Naive thymus-derived CD8-positive, alpha-beta T cell (primary cell): ENCODE measurements at regions not wholly inside any gene's neighbourhood (a gene's known extent, or its start where the extent isn't known, plus 50 kb on each side); places are given as distances from the start of the nearest gene placed in this dataset.

Experiments
- ATAC-seq, 2 donors: fragments of 150-1000 bp; cut with Tn5 transposase in 1 of 2; sonication (Bioruptor Pico), chemical (Tn5 transposase) in 1 of 2; 1 replicate in 1 of 2; 2 replicates in 1 of 2; pipeline ENCODE4 v1.10.0; 2021; ENCODE audit warnings: mild to moderate bottlenecking in 2 of 2, moderate library complexity in 2 of 2
- POLR2A ChIA-PET: fragments of 350-600 bp; sonication (Branson Sonifier 250); formaldehyde crosslinking; loops from one replicate; lab custom pipeline; 2021; ENCODE audit warnings: antibody characterized with exemption; lab: Charles Lee
- DNase-seq, 10 donors: peaks; one replicate each; pipeline versions ENCODE4 v3.0.0 to v3.0.0-alpha.2; 2020 to 2022
- H3K27ac Mint-ChIP-seq, 10 donors: one replicate each; pipeline ENCODE4 v1.8.0; 2020 to 2022; ENCODE audit warnings: mild to moderate bottlenecking in 10 of 10, mixed read lengths in 10 of 10, moderate library complexity in 4 of 10, inconsistent platforms in 1 of 10
- H3K27me3 Mint-ChIP-seq, 5 donors: one replicate each; pipeline ENCODE4 v1.8.0; 2021 to 2022; ENCODE audit warnings: mixed read lengths in 5 of 5
- H3K36me3 Mint-ChIP-seq, 3 donors: one replicate each; pipeline ENCODE4 v1.8.0; 2020 to 2022; ENCODE audit warnings: mixed read lengths in 3 of 3, mild to moderate bottlenecking in 2 of 3, inconsistent platforms in 1 of 3
- H3K4me1 Mint-ChIP-seq, 4 donors: one replicate each; pipeline ENCODE4 v1.8.0; 2021 to 2022; ENCODE audit warnings: mixed read lengths in 4 of 4
- H3K4me3 Mint-ChIP-seq, 10 donors: one replicate each; pipeline ENCODE4 v1.8.0; 2020 to 2022; ENCODE audit warnings: mild to moderate bottlenecking in 10 of 10, mixed read lengths in 10 of 10, moderate library complexity in 6 of 10, inconsistent platforms in 1 of 10
- H3K9me3 Mint-ChIP-seq, 9 donors: one replicate each; pipeline ENCODE4 v1.8.0; 2020 to 2022; ENCODE audit warnings: mixed read lengths in 9 of 9, mild to moderate bottlenecking in 3 of 9, inconsistent platforms in 1 of 9, moderate library complexity in 1 of 9

- H3K9me3 Mint-ChIP-seq: no peaks in the 10 kb centered on the region
Observed at GRCh38 chr19:34305221-34306083, 51.1 kb downstream of the GARRE1 start.

GRCh38 chr19:34306213-34306661, 51.9 kb downstream of the GARRE1 start:
- peaks cover 0 to 47% (median 14%) of the 10 kb centered on the region in 3 donors for H3K36me3 Mint-ChIP-seq
- ATAC-seq: no peak
- H3K4me1 Mint-ChIP-seq: peaks cover 27 to 61% (median 42%) of the 10 kb centered on the region in 4 donors
- H3K4me3 Mint-ChIP-seq: no peak overlapping the region
- no peaks in the 10 kb centered on the region for H3K9me3 Mint-ChIP-seq
- H3K27ac Mint-ChIP-seq: peak overlapping the region in 9 of 10 donors; percentile 68 to 96 (median 88)
- no peaks in the 10 kb centered on the region for H3K27me3 Mint-ChIP-seq
- DNase-seq: no peak
- POLR2A ChIA-PET: interaction anchor here (0.9 kb wide), 1 partner anchor 134 kb away, joined by 3 read pairs; the partner anchor contains the start of gene LSM14A

More at GRCh38 chr19:34305221-34306083, 51.1 kb downstream of the GARRE1 start:
- ATAC-seq: no peak
- H3K36me3 Mint-ChIP-seq: peaks cover 0 to 53% (median 18%) of the 10 kb centered on the region in 3 donors
- H3K4me1 Mint-ChIP-seq: peaks cover 20 to 56% (median 35%) of the 10 kb centered on the region in 4 donors
- no peaks in the 10 kb centered on the region for H3K27me3 Mint-ChIP-seq
- H3K4me3 Mint-ChIP-seq: no peak overlapping the region
- no peak for DNase-seq
- POLR2A ChIA-PET: no interaction called here
- H3K27ac Mint-ChIP-seq: peak overlapping the region in 7 of 10 donors; percentile 22 to 96 (median 91)

GRCh38 chr19:34306824-34307223, 52.5 kb downstream of the GARRE1 start:
- Mint-ChIP-seq H3K36me3 (peaks cover 0 to 42% (median 14%) of the 10 kb centered on the region in 3 donors), H3K9me3 (no peaks in the 10 kb centered on the region), H3K4me1 (peaks cover 27 to 65% (median 46%) of the 10 kb centered on the region in 4 donors), H3K27ac (peak overlapping the region; percentile 68 to 96 (median 86)), H3K27me3 (no peaks in the 10 kb centered on the region), H3K4me3 (peak overlapping the region in 3 of 10 donors; percentile 3 to 31 (median 31))
- no peak for DNase-seq
- ATAC-seq: no peak
- POLR2A ChIA-PET: interaction anchor here (0.9 kb wide), 1 partner anchor 134 kb away, joined by 3 read pairs; the partner anchor contains the start of gene LSM14A

- ATAC-seq (peak; percentile 81 to 98), DNase-seq (peak in 8 of 10 donors; percentile 24 to 81 (median 60))
- no peaks in the 10 kb centered on the region for H3K27me3 Mint-ChIP-seq
- POLR2A ChIA-PET: interaction anchor here (0.5 to 1.5 kb wide), 3 partner anchors 8 to 46 kb away, joined by 3 read pairs; no protein-coding TSS in a partner anchor
- H3K9me3 Mint-ChIP-seq: no peaks in the 10 kb centered on the region
- H3K4me3 Mint-ChIP-seq: peak overlapping the region; percentile 26 to 84 (median 67)
- peaks cover 29 to 75% (median 53%) of the 10 kb centered on the region in 4 donors for H3K4me1 Mint-ChIP-seq
- H3K27ac Mint-ChIP-seq: peak overlapping the region; percentile 85 to 98 (median 96)
- H3K36me3 Mint-ChIP-seq: peaks cover 0 to 30% (median 14%) of the 10 kb centered on the region in 3 donors
Observed at GRCh38 chr19:34308381-34309367, 54.3 kb downstream of the GARRE1 start.

GRCh38 chr19:34309368-34310138, 55.2 kb downstream of the GARRE1 start:
- no peaks in the 10 kb centered on the region for H3K9me3 Mint-ChIP-seq
- peaks cover 29 to 78% (median 56%) of the 10 kb centered on the region in 4 donors for H3K4me1 Mint-ChIP-seq
- H3K27me3 Mint-ChIP-seq: no peaks in the 10 kb centered on the region
- peak overlapping the region; percentile 85 to 98 (median 96) for H3K27ac Mint-ChIP-seq
- POLR2A ChIA-PET: interaction anchor here (0.5 to 1.2 kb wide), 3 partner anchors 31 to 47 kb away, joined by 3 read pairs; no protein-coding TSS in a partner anchor
- peak overlapping the region; percentile 39 to 84 (median 67) for H3K4me3 Mint-ChIP-seq
- ATAC-seq: no peak
- H3K36me3 Mint-ChIP-seq: peaks cover 0 to 28% (median 14%) of the 10 kb centered on the region in 3 donors
- no peak for DNase-seq

- Mint-ChIP-seq H3K36me3 (peaks cover 0 to 24% (median 5%) of the 10 kb centered on the region in 3 donors), H3K27me3 (no peaks in the 10 kb centered on the region), H3K27ac (peak overlapping the region; percentile 85 to 98 (median 96)), H3K4me3 (peak overlapping the region; percentile 24 to 76 (median 62)), H3K9me3 (no peaks in the 10 kb centered on the region), H3K4me1 (peaks cover 29 to 80% (median 61%) of the 10 kb centered on the region in 4 donors)
- peak in 2 of 10 donors; percentile 11 to 17 for DNase-seq
- peak in 1 of 2 donors; percentile 50 for ATAC-seq
- POLR2A ChIA-PET: interaction anchor here (0.6 to 1.4 kb wide), 2 partner anchors 14 to 32 kb away, joined by 3 read pairs; no protein-coding TSS in a partner anchor
Observed at GRCh38 chr19:34310494-34310981, 54.5 kb upstream of the GPI start.

- Mint-ChIP-seq H3K4me3 (no peak overlapping the region), H3K27ac (peak overlapping the region in 2 of 10 donors; percentile 10 to 79), H3K27me3 (no peaks in the 10 kb centered on the region), H3K4me1 (peaks cover 39 to 85% (median 74%) of the 10 kb centered on the region in 4 donors), H3K9me3 (no peaks in the 10 kb centered on the region), H3K36me3 (peaks cover 0 to 15% (median 2%) of the 10 kb centered on the region in 3 donors)
- DNase-seq: no peak
- no peak for ATAC-seq
- POLR2A ChIA-PET: no interaction called here
Observed at GRCh38 chr19:34313188-34313587, 51.8 kb upstream of the GPI start.

- Mint-ChIP-seq H3K36me3 (peaks cover 0 to 14% (median 1%) of the 10 kb centered on the region in 3 donors), H3K9me3 (no peaks in the 10 kb centered on the region), H3K4me1 (peaks cover 35 to 83% (median 73%) of the 10 kb centered on the region in 4 donors), H3K4me3 (peak overlapping the region in 1 of 10 donors; percentile 16), H3K27ac (peak overlapping the region in 6 of 10 donors; percentile 5 to 73 (median 18)), H3K27me3 (no peaks in the 10 kb centered on the region)
- POLR2A ChIA-PET: interaction anchor here (0.7 to 1.2 kb wide), 2 partner anchors 46 to 63 kb away, joined by 5 read pairs; no protein-coding TSS in a partner anchor
- DNase-seq (no peak), ATAC-seq (no peak)
Observed at GRCh38 chr19:34314437-34315313, 50.3 kb upstream of the GPI start.
